ENCODE measurements at regions not wholly inside any gene's neighbourhood (a gene's known extent, or its start where the extent isn't known, plus 50 kb on each side); places are given as distances from the start of the nearest gene placed in this dataset.

- DNase-seq (ENCODE audit: low read depth, low spot score) (no peak), FAIRE-seq (no peak)
- H2AFZ ChIP-seq (ENCODE audit: control insufficient read depth, low read length): no peak overlapping the region
- no peaks in the 10 kb centered on the region for H3K9me3 ChIP-seq (ENCODE audit: control insufficient read depth, low read depth, low read length)
- no peaks in the 10 kb centered on the region for H3K79me2 ChIP-seq (ENCODE audit: control insufficient read depth, insufficient read depth, low read length)
- dilution Hi-C loops (cut with MboI; ENCODE audit: extremely low pct_ligation_motif_present, low sequenced_read_pairs): no loop called here
- H3K27ac ChIP-seq (ENCODE audit: control insufficient read depth, insufficient read depth, low read length): no peak overlapping the region
- H4K20me1 ChIP-seq (ENCODE audit: control insufficient read depth, extremely low read depth, insufficient read depth, low read length): no peaks in the 10 kb centered on the region
- TF ChIP-seq, protein P1, sequence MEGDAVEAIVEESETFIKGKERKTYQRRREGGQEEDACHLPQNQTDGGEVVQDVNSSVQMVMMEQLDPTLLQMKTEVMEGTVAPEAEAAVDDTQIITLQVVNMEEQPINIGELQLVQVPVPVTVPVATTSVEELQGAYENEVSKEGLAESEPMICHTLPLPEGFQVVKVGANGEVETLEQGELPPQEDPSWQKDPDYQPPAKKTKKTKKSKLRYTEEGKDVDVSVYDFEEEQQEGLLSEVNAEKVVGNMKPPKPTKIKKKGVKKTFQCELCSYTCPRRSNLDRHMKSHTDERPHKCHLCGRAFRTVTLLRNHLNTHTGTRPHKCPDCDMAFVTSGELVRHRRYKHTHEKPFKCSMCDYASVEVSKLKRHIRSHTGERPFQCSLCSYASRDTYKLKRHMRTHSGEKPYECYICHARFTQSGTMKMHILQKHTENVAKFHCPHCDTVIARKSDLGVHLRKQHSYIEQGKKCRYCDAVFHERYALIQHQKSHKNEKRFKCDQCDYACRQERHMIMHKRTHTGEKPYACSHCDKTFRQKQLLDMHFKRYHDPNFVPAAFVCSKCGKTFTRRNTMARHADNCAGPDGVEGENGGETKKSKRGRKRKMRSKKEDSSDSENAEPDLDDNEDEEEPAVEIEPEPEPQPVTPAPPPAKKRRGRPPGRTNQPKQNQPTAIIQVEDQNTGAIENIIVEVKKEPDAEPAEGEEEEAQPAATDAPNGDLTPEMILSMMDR (optimal IDR thresholded peaks at IDR 0.05 in 1 of 3, IDR thresholded peaks at IDR 0.05 in 1 of 3, conservative IDR thresholded peaks at IDR 0.05 in 1 of 3; ENCODE audit: extremely low read depth in 1 of 3, insufficient read depth in 2 of 3, low read length in 3 of 3): no peak
- no peak for TF ChIP-seq EZH2 (IDR thresholded peaks at IDR 0.05; ENCODE audit: low read length)
- H3K27me3 ChIP-seq (ENCODE audit: control insufficient read depth, extremely low read depth, insufficient read depth, low read length): no peaks in the 10 kb centered on the region
- no peaks in the 10 kb centered on the region for H3K9me1 ChIP-seq (ENCODE audit: control insufficient read depth, extremely low read depth, insufficient read depth, low read length)
- H3K4me2 ChIP-seq (ENCODE audit: control insufficient read depth, extremely low read depth, insufficient read depth, low read depth, low read length): no peak overlapping the region
- no peaks in the 10 kb centered on the region for H3K36me3 ChIP-seq (ENCODE audit: control insufficient read depth in 2 of 2, extremely low read depth in 1 of 2, insufficient read depth in 2 of 2, low read length in 2 of 2)
- no peak overlapping the region for H3K4me3 ChIP-seq (ENCODE audit: control insufficient read depth in 2 of 3, extremely low read depth in 1 of 3, insufficient read depth in 2 of 3, low read depth in 1 of 3, low read length in 3 of 3)
- no peak overlapping the region for H3K9ac ChIP-seq (ENCODE audit: control insufficient read depth, extremely low read depth, insufficient read depth, low read length)
- no peaks in the 10 kb centered on the region for H3K4me1 ChIP-seq (ENCODE audit: control insufficient read depth, extremely low read depth, insufficient read depth, low read length)
These were observed 568.7 kb downstream of the RPS29 start for GRCh38 chr14:49017447-49017846.

- H3K9ac ChIP-seq (ENCODE audit: control insufficient read depth, extremely low read depth, insufficient read depth, low read length): no peak overlapping the region
- dilution Hi-C loops (cut with MboI; ENCODE audit: extremely low pct_ligation_motif_present, low sequenced_read_pairs): no loop called here
- H3K36me3 ChIP-seq (ENCODE audit: control insufficient read depth in 2 of 2, extremely low read depth in 1 of 2, insufficient read depth in 2 of 2, low read length in 2 of 2): no peaks in the 10 kb centered on the region
- H3K4me2 ChIP-seq (ENCODE audit: control insufficient read depth, extremely low read depth, insufficient read depth, low read depth, low read length): no peak overlapping the region
- no peaks in the 10 kb centered on the region for H3K4me1 ChIP-seq (ENCODE audit: control insufficient read depth, extremely low read depth, insufficient read depth, low read length)
- no peaks in the 10 kb centered on the region for H3K27me3 ChIP-seq (ENCODE audit: control insufficient read depth, extremely low read depth, insufficient read depth, low read length)
- no peaks in the 10 kb centered on the region for H4K20me1 ChIP-seq (ENCODE audit: control insufficient read depth, extremely low read depth, insufficient read depth, low read length)
- H3K4me3 ChIP-seq (ENCODE audit: control insufficient read depth in 2 of 3, extremely low read depth in 1 of 3, insufficient read depth in 2 of 3, low read depth in 1 of 3, low read length in 3 of 3): no peak overlapping the region
- DNase-seq (ENCODE audit: low read depth, low spot score): no peak
- H2AFZ ChIP-seq (ENCODE audit: control insufficient read depth, low read length): no peak overlapping the region
- H3K79me2 ChIP-seq (ENCODE audit: control insufficient read depth, insufficient read depth, low read length): no peaks in the 10 kb centered on the region
- H3K9me1 ChIP-seq (ENCODE audit: control insufficient read depth, extremely low read depth, insufficient read depth, low read length): no peaks in the 10 kb centered on the region
- H3K27ac ChIP-seq (ENCODE audit: control insufficient read depth, insufficient read depth, low read length): no peak overlapping the region
- FAIRE-seq: no peak
- TF ChIP-seq, protein P1 (optimal IDR thresholded peaks at IDR 0.05 in 1 of 3, IDR thresholded peaks at IDR 0.05 in 1 of 3, conservative IDR thresholded peaks at IDR 0.05 in 1 of 3; ENCODE audit: extremely low read depth in 1 of 3, insufficient read depth in 2 of 3, low read length in 3 of 3): no peak
- TF ChIP-seq EZH2 (IDR thresholded peaks at IDR 0.05; ENCODE audit: low read length): no peak
- no peaks in the 10 kb centered on the region for H3K9me3 ChIP-seq (ENCODE audit: control insufficient read depth, low read depth, low read length)
These were observed 569.8 kb downstream of the RPS29 start for GRCh38 chr14:49016381-49016780.
